22Rv1 (cell line): ENCODE measurements at regions not wholly inside any gene's neighbourhood (a gene's known extent, or its start where the extent isn't known, plus 50 kb on each side); places are given as distances from the start of the nearest gene placed in this dataset.
A peak's percentile ranks its signal among the peaks of the same experiment; 100 is the strongest.

Source experiments
- H3K27ac ChIP-seq: fragments of 450-650 bp; 2 replicates; pipeline ENCODE4 v1.5.1; 2017
- ZFX ChIP-seq: fragments of 450-650 bp; IDR thresholded peaks from 2 replicates; pipeline ENCODE4 v1.6.1; 2017; ENCODE audit warnings: antibody characterized with exemption, borderline replicate concordance
- TF ChIP-seq, protein P1 (sequence below): fragments of 450-650 bp; IDR thresholded peaks from 2 replicates; pipeline ENCODE4 v1.5.1; 2017; ENCODE audit warnings: mild to moderate bottlenecking

DNA sequence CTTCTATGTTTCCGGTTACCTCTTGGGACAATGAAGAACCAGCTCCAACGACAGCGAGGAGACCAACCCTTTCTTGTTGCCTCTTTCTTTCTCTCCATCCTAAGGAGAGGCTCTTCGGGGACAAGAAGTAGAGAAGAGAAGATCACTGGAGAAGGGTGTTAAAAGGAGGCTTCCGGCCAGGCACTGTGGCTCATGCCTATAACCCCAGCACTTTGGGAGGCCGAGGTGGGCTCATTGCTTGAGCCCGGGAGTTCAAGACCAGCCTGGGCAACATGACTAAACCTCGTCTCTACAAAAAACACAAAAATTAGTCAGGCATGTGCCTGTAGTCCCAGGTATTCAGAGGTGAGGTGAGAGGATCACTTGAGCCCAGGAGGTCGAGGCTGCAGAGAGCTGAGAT, 90.8 kb upstream of the TNFAIP3 start:
- H3K27ac ChIP-seq, result peak overlapping the region; percentile 25; the same call in 1 of the 2 replicates
- TF ChIP-seq, protein P1, sequence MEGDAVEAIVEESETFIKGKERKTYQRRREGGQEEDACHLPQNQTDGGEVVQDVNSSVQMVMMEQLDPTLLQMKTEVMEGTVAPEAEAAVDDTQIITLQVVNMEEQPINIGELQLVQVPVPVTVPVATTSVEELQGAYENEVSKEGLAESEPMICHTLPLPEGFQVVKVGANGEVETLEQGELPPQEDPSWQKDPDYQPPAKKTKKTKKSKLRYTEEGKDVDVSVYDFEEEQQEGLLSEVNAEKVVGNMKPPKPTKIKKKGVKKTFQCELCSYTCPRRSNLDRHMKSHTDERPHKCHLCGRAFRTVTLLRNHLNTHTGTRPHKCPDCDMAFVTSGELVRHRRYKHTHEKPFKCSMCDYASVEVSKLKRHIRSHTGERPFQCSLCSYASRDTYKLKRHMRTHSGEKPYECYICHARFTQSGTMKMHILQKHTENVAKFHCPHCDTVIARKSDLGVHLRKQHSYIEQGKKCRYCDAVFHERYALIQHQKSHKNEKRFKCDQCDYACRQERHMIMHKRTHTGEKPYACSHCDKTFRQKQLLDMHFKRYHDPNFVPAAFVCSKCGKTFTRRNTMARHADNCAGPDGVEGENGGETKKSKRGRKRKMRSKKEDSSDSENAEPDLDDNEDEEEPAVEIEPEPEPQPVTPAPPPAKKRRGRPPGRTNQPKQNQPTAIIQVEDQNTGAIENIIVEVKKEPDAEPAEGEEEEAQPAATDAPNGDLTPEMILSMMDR, result no peak
- no peak for TF ChIP-seq ZFX

DNA sequence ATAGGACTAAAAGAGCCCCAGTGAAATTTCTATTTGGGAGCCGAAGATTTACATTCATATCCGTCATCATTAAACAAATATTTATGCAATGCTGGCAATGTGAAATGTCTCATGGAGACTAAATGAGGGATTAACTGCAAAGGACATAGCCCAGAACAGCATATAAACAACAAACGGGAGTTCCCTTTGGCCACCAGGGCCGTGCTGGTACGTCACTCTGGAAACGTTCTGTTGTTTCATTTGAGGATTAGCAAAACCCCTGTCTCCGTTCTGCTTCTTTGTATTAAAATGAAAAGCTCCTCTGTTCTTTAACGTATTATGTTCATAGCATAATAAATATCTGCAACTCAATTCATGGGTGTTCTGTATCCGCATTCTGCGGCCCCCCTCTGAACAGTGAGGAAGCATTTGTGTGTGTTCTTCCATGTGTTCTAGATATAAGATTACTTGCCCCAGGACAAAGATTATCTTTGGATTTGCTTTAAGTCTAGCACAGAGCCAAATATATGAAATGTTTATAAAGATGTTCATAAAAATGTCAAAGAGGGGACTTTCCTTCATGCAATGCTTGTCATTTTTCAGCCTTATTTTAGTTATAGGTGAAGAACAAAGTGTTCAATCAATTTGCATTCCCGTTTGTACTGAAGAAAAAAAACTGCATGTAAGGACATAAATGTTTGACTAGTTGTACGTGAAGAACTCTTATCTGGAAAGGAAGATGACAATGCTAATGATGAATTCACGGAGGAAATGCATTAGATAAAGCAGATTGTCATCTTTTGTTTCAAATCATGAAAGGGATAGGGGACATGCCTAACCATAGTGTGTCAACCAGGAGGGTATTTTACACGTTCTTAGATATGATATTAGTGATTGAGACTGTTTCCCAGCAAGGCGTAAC, 90.0 kb upstream of the TNFAIP3 start:
- TF ChIP-seq ZFX, result no peak
- TF ChIP-seq, protein P1, result no peak
- peak overlapping the region; percentile 25; the same call in 1 of the 2 replicates for H3K27ac ChIP-seq

DNA sequence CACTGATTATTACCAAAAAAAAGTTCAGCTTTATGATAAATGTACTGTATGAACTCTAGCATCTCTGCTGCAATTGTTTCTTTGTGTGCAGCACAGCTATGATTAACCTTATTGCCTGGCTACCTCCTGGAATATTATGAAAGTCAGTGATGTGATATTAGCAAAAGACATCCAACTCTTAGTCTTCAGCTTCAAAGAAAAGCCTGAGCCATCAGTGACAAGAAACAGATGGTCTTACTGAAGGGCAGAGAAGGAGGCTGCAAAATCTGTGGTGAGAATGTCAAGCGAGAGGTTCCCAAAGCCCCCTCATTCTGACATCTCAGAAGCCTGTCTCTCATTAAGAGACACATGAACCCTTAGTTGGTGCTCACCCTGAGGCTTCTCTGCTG, 89.4 kb upstream of the TNFAIP3 start:
- TF ChIP-seq, protein P1, result no peak
- no peak for TF ChIP-seq ZFX
- H3K27ac ChIP-seq, result no peak overlapping the region

DNA sequence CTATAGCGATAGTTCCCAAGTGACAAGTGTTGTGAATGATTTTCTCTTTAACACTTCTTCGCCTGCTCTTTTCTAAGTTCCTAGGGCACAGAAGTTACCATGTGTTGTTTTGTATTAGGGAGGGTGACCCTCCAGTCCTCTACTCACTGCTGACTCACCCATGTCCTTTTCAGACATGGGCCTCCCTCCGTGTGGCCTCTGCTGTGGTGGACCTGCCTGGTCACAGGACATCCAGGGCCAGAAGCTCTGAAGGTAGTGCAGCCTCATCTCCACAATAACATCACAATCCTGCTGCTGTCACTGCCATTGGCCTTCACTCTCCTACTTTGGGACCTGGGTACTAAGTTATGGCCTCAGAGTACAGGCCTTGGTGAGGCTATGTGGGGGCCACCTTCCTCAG, 87.1 kb upstream of the TNFAIP3 start:
- TF ChIP-seq, protein P1, result no peak
- TF ChIP-seq ZFX, result no peak
- no peak overlapping the region for H3K27ac ChIP-seq

DNA sequence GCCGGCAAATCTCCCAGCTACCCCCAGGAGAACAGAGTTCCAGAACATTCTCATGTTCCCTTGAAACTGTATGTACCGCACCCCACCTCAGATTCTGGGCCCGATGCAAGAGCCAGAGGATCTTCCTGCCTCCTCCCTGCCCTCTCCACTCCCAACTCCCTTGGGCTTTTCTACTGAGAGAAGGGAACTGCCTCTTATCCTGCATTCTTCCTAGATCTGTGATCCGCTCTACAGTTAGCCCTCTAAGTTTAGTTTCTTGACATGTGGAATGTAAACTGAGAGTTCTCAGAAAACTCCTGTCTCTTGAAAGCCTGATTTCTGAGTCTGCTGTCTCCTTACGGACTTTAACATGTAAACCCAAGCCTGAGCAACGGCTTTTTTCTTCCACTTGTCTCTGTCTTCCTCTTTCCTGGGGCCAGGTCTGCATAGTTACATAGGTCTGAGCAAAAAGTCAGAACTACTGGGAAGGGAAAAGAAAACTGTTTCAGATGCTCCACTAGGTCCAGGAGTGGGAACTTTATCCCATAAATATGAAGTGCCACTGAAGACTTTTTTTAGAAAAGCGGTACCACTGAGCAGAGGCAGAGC, 86.5 kb upstream of the TNFAIP3 start:
- H3K27ac ChIP-seq, result no peak overlapping the region
- TF ChIP-seq, protein P1, result no peak
- no peak for TF ChIP-seq ZFX

DNA sequence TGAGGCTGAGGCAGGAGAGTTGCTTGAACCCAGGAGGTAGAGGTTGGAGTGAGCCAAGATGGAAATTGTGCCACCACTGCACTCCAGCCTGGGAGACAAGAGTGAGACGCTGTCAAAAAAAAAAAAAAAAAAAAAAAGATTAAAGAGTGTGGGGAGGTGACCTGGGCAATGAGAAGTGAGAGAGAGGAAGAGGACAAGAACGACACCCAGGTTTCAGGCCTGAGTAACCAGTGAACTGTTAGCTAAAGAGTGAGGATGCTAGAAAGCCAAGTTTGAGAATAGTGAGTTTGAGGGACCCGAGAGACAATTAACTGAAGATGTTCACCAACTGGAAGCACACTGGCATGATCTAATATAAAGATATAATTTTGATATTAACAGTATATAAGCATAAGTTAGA, 85.4 kb upstream of the TNFAIP3 start:
- H3K27ac ChIP-seq, result no peak overlapping the region
- TF ChIP-seq, protein P1, result no peak
- no peak for TF ChIP-seq ZFX
